ENCODE measurements at regions not wholly inside any gene's neighbourhood (a gene's known extent, or its start where the extent isn't known, plus 50 kb on each side); places are given as distances from the start of the nearest gene placed in this dataset.

DNA sequence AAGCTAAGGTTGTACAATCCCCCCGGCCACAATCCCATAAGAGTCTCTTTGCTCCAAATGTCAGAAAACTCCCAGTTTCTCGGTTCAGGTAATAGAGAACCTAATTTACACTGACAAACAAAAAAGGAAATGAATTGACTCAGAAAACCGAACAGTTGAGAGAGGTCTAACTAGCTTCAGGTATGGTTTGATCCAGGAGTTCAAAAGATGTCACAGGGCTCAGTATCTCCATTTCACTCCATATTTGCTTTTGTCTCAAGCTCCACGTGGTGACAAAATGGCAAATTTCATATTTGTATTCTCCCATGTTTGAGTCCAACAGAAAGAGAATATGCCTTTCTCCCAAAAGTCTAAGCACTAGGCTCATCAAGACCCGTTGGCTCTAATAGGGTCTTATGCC lies 117.4 kb downstream of the AXIN2 start:
- DNase-seq (ENCODE audit: low spot score) = no peak

DNA sequence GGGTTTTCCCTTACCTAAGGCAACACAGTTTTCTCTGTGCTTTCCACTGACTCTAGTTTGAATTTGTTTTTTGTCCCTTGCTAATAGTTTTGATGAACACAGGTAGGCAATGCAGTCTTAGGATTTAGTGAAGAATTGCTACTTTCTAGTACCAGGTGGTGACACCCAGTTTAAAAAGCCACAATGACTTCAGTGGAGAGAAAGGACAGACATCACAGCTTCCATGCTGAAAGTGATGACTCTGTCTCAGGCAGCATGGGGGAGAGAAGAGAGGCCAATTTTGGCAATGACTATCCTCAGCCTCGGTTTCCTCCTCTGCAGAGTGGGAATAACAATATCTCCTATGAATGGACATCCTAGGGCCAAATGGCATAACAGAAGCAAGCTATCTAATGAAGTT lies 118.8 kb downstream of the AXIN2 start:
- no peak for DNase-seq (ENCODE audit: low spot score)

- no peak for DNase-seq (ENCODE audit: low spot score)
Observed at GRCh38 chr17:65442250-65442649, 119.2 kb downstream of the AXIN2 start.

- DNase-seq (ENCODE audit: low spot score) = no peak
Observed at GRCh38 chr17:65441053-65441605, 120.3 kb downstream of the AXIN2 start.

- no peak for DNase-seq (ENCODE audit: low spot score)
Observed at GRCh38 chr17:65438708-65439294, 122.6 kb downstream of the AXIN2 start.

- DNase-seq (ENCODE audit: low spot score) = no peak
Observed at GRCh38 chr17:65438173-65438572, 123.3 kb downstream of the AXIN2 start.

DNA sequence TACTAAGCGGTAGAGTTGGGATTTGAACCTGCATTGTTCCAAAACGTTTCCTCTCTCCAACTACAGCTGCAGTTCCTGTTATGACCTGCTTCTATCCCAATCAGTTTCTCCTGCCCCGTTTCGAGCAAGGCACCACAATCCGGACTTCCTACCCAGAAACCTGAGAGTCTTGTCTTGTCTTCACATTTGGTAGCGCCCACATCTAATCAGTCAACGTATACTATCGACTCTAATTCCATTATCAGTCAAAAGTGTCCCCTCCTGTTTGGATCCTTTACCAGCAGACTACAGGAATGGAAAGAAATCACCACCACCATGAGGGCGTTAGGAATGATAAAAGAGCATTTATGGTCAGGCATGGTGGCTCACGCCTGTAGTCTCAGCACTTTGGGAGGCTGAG lies 124.6 kb downstream of the AXIN2 start:
- DNase-seq (ENCODE audit: low spot score) = no peak

DNA sequence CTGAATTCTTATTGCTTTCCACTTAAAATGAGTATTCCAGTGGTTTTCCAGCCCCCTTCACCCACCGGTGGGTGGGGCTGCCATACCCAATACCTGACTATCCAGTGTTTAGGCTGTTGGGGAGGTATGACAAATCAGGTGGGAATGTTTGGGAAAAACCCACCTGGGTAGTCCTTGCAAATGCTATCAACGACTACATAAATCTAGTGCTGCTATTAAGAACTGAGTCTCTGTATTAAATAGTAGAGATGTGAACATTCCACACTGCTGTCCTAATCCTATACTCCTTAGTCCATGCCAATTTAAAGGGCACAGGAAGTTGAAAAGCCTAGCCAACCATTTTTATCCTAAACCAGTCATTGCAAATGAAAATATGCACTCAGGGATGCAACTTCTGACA lies 126.6 kb downstream of the AXIN2 start:
- no peak for DNase-seq (ENCODE audit: low spot score)

DNA sequence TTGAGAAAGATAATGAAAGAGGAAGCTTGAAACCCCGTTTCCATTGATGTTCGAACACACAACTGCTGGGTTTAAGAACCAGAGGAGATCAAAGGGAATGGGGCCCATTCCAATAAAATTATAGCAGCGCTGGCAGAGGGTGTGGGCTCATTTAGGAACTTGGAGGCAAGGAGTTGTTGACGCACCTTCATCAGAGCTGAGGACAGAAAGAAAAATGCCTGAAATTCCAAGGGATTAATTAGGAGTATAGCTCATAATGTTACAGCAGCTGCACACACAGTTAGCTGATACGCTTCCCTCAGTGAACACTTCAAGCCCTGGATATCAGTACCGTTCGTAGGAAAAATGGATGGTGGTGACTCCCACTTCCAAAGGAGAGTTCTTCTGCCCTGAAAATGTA lies 127.2 kb downstream of the AXIN2 start:
- no peak for DNase-seq (ENCODE audit: low spot score)

DNA sequence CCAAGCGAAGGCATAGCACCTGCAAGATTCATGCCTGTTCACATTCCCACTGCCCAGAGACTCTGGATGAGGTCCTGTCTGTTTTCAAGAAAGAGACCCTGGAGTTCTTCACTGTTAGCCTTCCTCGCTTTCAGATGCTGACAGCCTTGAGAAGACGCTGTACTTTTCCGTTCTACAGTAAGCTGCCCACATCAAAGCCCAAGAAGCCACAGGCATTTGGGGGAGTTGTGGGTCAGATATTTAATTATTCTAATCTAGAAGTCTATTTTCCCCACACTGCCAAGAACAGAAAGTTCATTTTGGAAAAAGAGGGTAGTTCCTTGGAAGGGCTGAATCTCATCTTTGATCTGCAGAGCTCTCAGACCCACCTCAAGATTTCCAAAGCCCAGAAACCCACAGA lies 127.9 kb downstream of the AXIN2 start:
- DNase-seq (ENCODE audit: low spot score) = no peak

- no peak for DNase-seq (ENCODE audit: low spot score)
Observed at GRCh38 chr17:65433157-65433556, 128.3 kb downstream of the AXIN2 start.

- no peak for DNase-seq (ENCODE audit: low spot score)
Observed at GRCh38 chr17:65431116-65431515, 130.3 kb downstream of the AXIN2 start.

GRCh38 chr17:65430209-65430833 lies 131.1 kb downstream of the AXIN2 start:
- no peak for DNase-seq (ENCODE audit: low spot score)

GRCh38 chr17:65423346-65424140 lies 137.9 kb downstream of the AXIN2 start:
- DNase-seq (ENCODE audit: low spot score) = no peak

DNA sequence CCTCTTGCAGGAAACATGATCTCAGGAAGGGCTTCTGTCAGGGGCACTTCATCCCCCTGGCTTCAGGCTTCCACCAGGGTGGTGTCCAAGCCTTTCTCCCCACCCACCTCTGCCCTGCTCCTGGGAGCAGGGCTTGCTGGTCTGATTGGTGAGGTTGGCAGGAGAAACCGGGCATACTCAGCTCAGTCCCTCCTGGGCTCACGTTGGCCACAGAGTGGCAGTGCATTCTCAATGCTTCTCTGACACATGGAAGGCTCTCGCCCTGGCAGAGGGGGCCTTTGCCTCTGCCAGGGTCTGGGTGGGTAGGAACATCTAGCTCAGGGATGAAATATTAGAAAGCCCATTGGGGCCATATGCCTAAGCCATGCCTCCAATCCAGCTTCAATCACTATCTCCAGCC lies 142.8 kb downstream of the AXIN2 start:
- no peak for DNase-seq (ENCODE audit: low spot score)

GRCh38 chr17:65417406-65418221 lies 143.8 kb downstream of the AXIN2 start:
- no peak for DNase-seq (ENCODE audit: low spot score)

GRCh38 chr17:65415991-65416390 lies 145.5 kb downstream of the AXIN2 start:
- DNase-seq (ENCODE audit: low spot score) = no peak

DNA sequence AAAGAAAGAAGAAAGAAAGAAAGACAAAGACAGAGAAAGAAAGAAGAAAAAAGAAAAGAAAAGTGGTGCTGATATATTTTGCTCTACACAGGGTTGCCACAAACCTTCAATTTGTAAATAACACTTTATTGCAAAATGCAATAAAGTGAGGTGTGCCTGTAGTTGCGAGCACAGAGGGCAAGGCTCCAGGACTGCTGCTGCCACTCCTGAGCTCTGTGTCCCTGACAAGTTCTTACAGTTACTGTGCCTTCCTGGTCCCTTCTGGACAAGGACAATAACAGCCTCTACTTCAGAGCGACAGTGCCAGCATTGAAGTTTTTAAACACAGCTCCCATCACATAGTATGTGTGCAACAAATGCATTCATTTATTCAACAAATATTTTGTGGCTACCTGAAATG lies 148.1 kb downstream of the AXIN2 start:
- DNase-seq (ENCODE audit: low spot score) = no peak

GRCh38 chr17:65409381-65409780 lies 152.1 kb downstream of the AXIN2 start:
- DNase-seq (ENCODE audit: low spot score) = no peak

DNA sequence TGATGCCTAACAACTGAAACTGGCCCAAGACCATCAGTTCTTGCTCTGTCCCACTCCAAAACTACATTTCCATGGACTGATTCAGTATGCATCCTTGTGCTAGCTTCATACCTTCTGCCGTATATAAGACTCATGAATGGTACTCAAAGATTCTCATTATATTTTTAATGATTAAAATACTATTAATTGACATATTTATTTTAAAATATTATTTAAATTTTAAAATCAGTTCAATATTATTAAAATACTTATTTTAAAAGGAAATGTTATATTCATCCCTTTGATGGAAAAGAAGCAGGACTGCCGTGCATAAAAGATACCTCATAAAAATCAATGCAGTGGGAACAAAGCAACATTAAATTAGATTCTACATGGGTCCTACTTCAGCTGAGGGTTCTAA lies 153.4 kb downstream of the AXIN2 start:
- no peak for DNase-seq (ENCODE audit: low spot score)

- no peak for DNase-seq (ENCODE audit: low spot score)
Observed at GRCh38 chr17:65407017-65407416, 154.4 kb downstream of the AXIN2 start.

DNA sequence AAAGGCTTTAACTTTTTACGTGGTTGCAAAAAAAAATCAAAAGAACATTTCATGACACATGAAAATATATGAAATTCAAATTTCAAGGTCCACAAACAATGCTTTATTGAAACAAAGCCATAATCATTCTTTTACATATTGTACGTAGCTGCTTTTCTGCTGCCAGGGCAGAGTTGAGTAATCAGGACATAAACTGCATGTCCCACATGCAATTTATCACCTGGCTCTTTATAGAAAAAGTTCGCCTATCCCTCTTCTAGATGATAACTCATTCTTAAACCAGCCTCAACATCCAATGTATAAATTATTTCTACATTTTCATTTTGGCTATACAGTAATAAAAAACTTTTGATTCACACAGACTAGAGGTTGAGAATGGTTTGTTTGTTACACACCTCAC lies 154.9 kb downstream of the AXIN2 start:
- DNase-seq (ENCODE audit: low spot score) = no peak
